Peyer's patch (tissue), 4 donors: ENCODE measurements at regions not wholly inside any gene's neighbourhood (a gene's known extent, or its start where the extent isn't known, plus 50 kb on each side); places are given as distances from the start of the nearest gene placed in this dataset.

ENCODE experiments used
- DNase-seq, 3 donors: peaks; one replicate each; pipeline ENCODE4 v3.0.0-alpha.2; 2017 to 2019
- H3K27ac ChIP-seq, 4 donors: fragments of 200-600 bp; sonication (generic); one replicate each; pipeline ENCODE4 v1.5.1; 2016 to 2019
- H3K27me3 ChIP-seq, 2 donors: fragments of 200-600 bp; sonication (generic); one replicate each; pipeline ENCODE4 v1.5.1; 2019
- H3K36me3 ChIP-seq, 3 donors: fragments of 200-600 bp; sonication (generic); one replicate each; pipeline ENCODE4 v1.5.1; 2016 to 2019
- H3K4me1 ChIP-seq, 4 donors: fragments of 200-600 bp; sonication (generic); one replicate each; pipeline ENCODE4 v1.5.1; 2016 to 2019
- H3K4me3 ChIP-seq, 4 donors: fragments of 200-600 bp; sonication (generic); 1 replicate in 3 of 4; 2 replicates in 1 of 4; pipeline ENCODE4 v1.5.1; 2016 to 2019; ENCODE audit warnings: mild to moderate bottlenecking in 1 of 4
- H3K9me3 ChIP-seq, 4 donors: fragments of 200-600 bp; sonication (generic); one replicate each; pipeline ENCODE4 v1.5.1; 2016 to 2019; ENCODE audit warnings: mild to moderate bottlenecking in 1 of 4
- POLR2A ChIP-seq, 2 donors: fragments of 450-650 bp; IDR thresholded peaks; one replicate each; pipeline ENCODE4 v1.5.1; 2017; ENCODE audit warnings: antibody characterized with exemption in 2 of 2, mild to moderate bottlenecking in 2 of 2, moderate library complexity in 2 of 2
- TF ChIP-seq, protein P1 (sequence below), 6 experiments: fragments of 450-650 bp in 4 of 6; fragments of 200-600 bp in 2 of 6; sonication (generic) in 1 of 6; IDR thresholded peaks; one replicate each; pipeline ENCODE4 v1.5.1; 2017 to 2019; ENCODE audit warnings: antibody characterized with exemption in 6 of 6, mild to moderate bottlenecking in 3 of 6, moderate library complexity in 1 of 6

GRCh38 chr17:13113821-13114525 is 96.1 kb upstream of the ELAC2 start:
- no peak overlapping the region for H3K27ac ChIP-seq
- no peak for DNase-seq
- H3K27me3 ChIP-seq: no peaks in the 10 kb centered on the region
- H3K36me3 ChIP-seq: no peaks in the 10 kb centered on the region
- H3K4me3 ChIP-seq: no peak overlapping the region
- H3K9me3 ChIP-seq: no peaks in the 10 kb centered on the region
- no peak for TF ChIP-seq POLR2A (IDR thresholded peaks at IDR 0.05)
- TF ChIP-seq, protein P1, sequence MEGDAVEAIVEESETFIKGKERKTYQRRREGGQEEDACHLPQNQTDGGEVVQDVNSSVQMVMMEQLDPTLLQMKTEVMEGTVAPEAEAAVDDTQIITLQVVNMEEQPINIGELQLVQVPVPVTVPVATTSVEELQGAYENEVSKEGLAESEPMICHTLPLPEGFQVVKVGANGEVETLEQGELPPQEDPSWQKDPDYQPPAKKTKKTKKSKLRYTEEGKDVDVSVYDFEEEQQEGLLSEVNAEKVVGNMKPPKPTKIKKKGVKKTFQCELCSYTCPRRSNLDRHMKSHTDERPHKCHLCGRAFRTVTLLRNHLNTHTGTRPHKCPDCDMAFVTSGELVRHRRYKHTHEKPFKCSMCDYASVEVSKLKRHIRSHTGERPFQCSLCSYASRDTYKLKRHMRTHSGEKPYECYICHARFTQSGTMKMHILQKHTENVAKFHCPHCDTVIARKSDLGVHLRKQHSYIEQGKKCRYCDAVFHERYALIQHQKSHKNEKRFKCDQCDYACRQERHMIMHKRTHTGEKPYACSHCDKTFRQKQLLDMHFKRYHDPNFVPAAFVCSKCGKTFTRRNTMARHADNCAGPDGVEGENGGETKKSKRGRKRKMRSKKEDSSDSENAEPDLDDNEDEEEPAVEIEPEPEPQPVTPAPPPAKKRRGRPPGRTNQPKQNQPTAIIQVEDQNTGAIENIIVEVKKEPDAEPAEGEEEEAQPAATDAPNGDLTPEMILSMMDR (IDR thresholded peaks at IDR 0.05): no peak
- H3K4me1 ChIP-seq: no peaks in the 10 kb centered on the region

DNA sequence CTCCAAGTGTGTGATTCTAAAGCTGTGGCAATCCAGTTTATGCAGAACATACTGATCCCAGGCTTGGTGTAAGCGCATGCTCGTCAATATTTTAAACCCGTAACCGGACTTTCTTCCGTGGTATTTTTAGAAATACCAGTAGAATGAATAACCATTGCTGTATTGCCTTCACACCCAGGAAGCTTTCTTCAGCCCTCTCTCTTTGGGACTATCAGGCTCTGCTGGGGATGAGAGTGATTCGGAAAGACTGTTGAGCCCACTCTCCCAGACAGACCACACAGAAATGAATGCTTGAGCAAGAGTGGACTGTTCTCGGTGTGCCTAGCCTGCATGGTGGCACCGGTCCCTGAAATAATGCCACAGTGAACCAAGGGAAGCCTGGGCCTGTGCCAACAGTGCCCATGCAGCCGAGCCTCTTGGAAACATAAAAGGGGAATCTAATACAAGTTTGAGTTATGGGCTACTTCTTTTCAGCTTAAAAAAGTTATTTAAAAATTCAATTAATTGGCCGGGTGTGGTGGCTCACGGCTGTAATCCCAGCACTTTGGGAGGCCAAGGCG is 89.9 kb upstream of the ELAC2 start:
- Histone ChIP-seq H3K9me3 (no peaks in the 10 kb centered on the region), H3K27ac (no peak overlapping the region), H3K4me3 (no peak overlapping the region), H3K36me3 (no peaks in the 10 kb centered on the region), H3K4me1 (no peaks in the 10 kb centered on the region), H3K27me3 (no peaks in the 10 kb centered on the region)
- no peak for DNase-seq
- TF ChIP-seq POLR2A (IDR thresholded peaks at IDR 0.05): no peak
- TF ChIP-seq, protein P1 (IDR thresholded peaks at IDR 0.05): no peak

DNA sequence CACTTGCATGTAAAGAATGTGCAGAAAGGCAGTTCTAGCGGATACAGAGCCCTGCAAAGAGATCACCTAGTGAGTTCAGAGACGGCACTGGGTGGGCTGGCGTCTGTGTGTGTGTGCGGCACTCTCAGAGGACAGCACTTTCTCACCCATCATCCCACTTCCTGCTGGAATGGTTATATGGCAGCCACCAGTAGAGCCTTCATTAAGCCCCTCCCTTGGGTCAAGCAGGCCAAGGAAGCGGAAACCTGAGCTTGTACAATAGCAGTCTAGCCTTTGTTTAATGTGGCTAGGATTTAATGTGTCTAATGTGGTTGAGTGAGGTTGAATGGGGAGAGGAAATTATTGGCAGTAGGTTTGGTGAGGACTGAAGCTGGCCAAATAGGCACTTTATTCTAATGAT is 88.3 kb upstream of the ELAC2 start:
- Histone ChIP-seq H3K27ac (no peak overlapping the region), H3K27me3 (no peaks in the 10 kb centered on the region), H3K4me3 (no peak overlapping the region), H3K4me1 (no peaks in the 10 kb centered on the region), H3K36me3 (no peaks in the 10 kb centered on the region), H3K9me3 (no peaks in the 10 kb centered on the region)
- TF ChIP-seq, protein P1 (IDR thresholded peaks at IDR 0.05): no peak
- no peak for TF ChIP-seq POLR2A (IDR thresholded peaks at IDR 0.05)
- DNase-seq: no peak

DNA sequence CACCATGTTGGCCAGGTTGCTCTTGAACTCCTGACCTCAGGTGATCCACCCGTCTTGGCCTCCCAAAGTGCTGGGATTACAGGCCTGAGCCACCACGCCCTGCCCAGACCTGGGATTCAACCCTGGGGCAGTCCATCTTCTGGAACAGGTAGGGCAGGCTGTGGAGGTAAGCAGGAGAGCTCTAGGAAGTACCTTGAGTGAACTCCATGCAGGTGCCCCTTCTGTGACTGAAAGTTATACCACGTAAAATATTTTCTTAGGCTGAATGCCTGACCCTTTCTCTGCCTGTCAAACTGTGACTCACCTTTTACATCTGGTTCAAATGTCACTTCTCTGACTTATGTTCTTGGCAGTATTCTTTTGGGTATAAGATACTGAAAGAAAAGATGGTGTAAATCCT is 86.7 kb upstream of the ELAC2 start:
- DNase-seq: no peak
- TF ChIP-seq, protein P1 (IDR thresholded peaks at IDR 0.05): no peak
- no peak for TF ChIP-seq POLR2A (IDR thresholded peaks at IDR 0.05)

GRCh38 chr17:13102477-13102876 is 84.7 kb upstream of the ELAC2 start:
- DNase-seq: no peak
- no peak overlapping the region for H3K27ac ChIP-seq
- no peak overlapping the region for H3K4me3 ChIP-seq
- no peaks in the 10 kb centered on the region for H3K4me1 ChIP-seq
- H3K36me3 ChIP-seq: no peaks in the 10 kb centered on the region
- H3K9me3 ChIP-seq: no peaks in the 10 kb centered on the region
- TF ChIP-seq POLR2A (IDR thresholded peaks at IDR 0.05): no peak
- TF ChIP-seq, protein P1 (IDR thresholded peaks at IDR 0.05): no peak
- no peaks in the 10 kb centered on the region for H3K27me3 ChIP-seq

More for the DNA sequence above, 86.7 kb upstream of the ELAC2 start:
- Histone ChIP-seq H3K27ac (no peak overlapping the region), H3K27me3 (no peaks in the 10 kb centered on the region), H3K36me3 (no peaks in the 10 kb centered on the region), H3K4me3 (no peak overlapping the region), H3K4me1 (no peaks in the 10 kb centered on the region), H3K9me3 (no peaks in the 10 kb centered on the region)
